Stomach (tissue), 8 donors: ENCODE measurements at regions not wholly inside any gene's neighbourhood (a gene's known extent, or its start where the extent isn't known, plus 50 kb on each side); places are given as distances from the start of the nearest gene placed in this dataset.

ENCODE experiments used
- DNase-seq, 2 donors: peaks; one replicate each; pipeline versions ENCODE4 v3.0.0 to v3.0.0-alpha.2; 2013 to 2019
- H3K27ac ChIP-seq, 5 donors: fragments of 200-600 bp in 4 of 5; sonication (generic) in 4 of 5; one replicate each; pipeline ENCODE4 v1.5.1; 2013 to 2019; ENCODE audit warnings: mild to moderate bottlenecking in 1 of 5, moderate library complexity in 1 of 5
- H3K27me3 ChIP-seq, 3 donors: fragments of 200-600 bp; sonication (generic); one replicate each; pipeline ENCODE4 v1.5.1; 2017 to 2019; ENCODE audit warnings: mixed run types in 1 of 3
- H3K36me3 ChIP-seq, 4 donors: fragments of 200-600 bp; sonication (generic); 1 replicate in 3 of 4; 2 replicates in 1 of 4; pipeline ENCODE4 v1.5.1; 2016 to 2019
- H3K4me1 ChIP-seq, 4 donors: fragments of 200-600 bp; sonication (generic); one replicate each; pipeline ENCODE4 v1.5.1; 2016 to 2019
- H3K4me3 ChIP-seq, 4 donors: fragments of 200-600 bp; sonication (generic) in 3 of 4; one replicate each; pipeline ENCODE4 v1.5.1; 2016 to 2019; ENCODE audit warnings: mild to moderate bottlenecking in 1 of 4
- H3K9me3 ChIP-seq, 4 donors: fragments of 200-600 bp; sonication (generic); one replicate each; pipeline ENCODE4 v1.5.1; 2016 to 2019
- CTCF ChIP-seq, 7 experiments: fragments of 450-650 bp in 4 of 7; fragments of 200-600 bp in 3 of 7; sonication (generic) in 3 of 7; IDR thresholded peaks; one replicate each; pipeline ENCODE4 v1.5.1; 2016 to 2019; ENCODE audit warnings: antibody characterized with exemption in 7 of 7, control low read depth in 2 of 7, mild to moderate bottlenecking in 1 of 7
- EP300 ChIP-seq: sonication (generic); formaldehyde crosslinking; IDR thresholded peaks from one replicate; pipeline ENCODE4 v1.6.1; 2017; ENCODE audit warnings: antibody characterized with exemption
- POLR2A ChIP-seq, 4 donors: fragments of 450-650 bp; IDR thresholded peaks; one replicate each; pipeline ENCODE4 v1.6.1; 2016; ENCODE audit warnings: antibody characterized with exemption in 4 of 4, control low read depth in 2 of 4, mild to moderate bottlenecking in 1 of 4, moderate library complexity in 1 of 4
- POLR2AphosphoS5 ChIP-seq, 3 donors: sonication (generic); formaldehyde crosslinking; IDR thresholded peaks; one replicate each; pipeline ENCODE4 v1.6.1; 2016; ENCODE audit warnings: antibody characterized with exemption in 3 of 3
- WGBS, 5 donors: extraction: QIAGEN DNeasy Blood & Tissue Kit in 3 of 5; methylation state at CpG; one replicate each; pipeline versions ENCODE4 v1.1.5 to v1.1.7; 2013 to 2018; 5-methylcytosine and 5-hydroxymethylcytosine counted together
- intact Hi-C: fragments of 100-400 bp; cut with DNase I; formaldehyde crosslinking; loops from one replicate; pipeline ENCODE4 v1.15.1; 2023; ENCODE audit warnings: low total_unique reads
- donor health status: healthy with polysubstance abuse.
- donor health status: Bipolar disorder and iron deficiency.
- donor health status: healthy.

GRCh38 chr3:107283948-107284347 lies 93.3 kb upstream of the CCDC54 start:
- 32 to 67% (median 62%) methylated on average over 3 of the region's 3 CpGs for WGBS, 5 donors
- Histone ChIP-seq H3K36me3 (no peaks in the 10 kb centered on the region), H3K27me3 (no peaks in the 10 kb centered on the region), H3K9me3 (no peaks in the 10 kb centered on the region), H3K4me1 (no peaks in the 10 kb centered on the region), H3K4me3 (no peak overlapping the region), H3K27ac (no peak overlapping the region)
- DNase-seq = no peak
- intact Hi-C loops = no loop called here
- no peak for TF ChIP-seq POLR2AphosphoS5 (IDR thresholded peaks at IDR 0.05)
- no peak for TF ChIP-seq EP300
- no peak for TF ChIP-seq CTCF (IDR thresholded peaks at IDR 0.05)
- TF ChIP-seq POLR2A (IDR thresholded peaks at IDR 0.05) = no peak

- WGBS, 5 donors = 50 to 65% (median 53%) methylated on average over 1 of the region's 1 CpG
- no peak for DNase-seq
- Histone ChIP-seq H3K4me1 (no peaks in the 10 kb centered on the region), H3K27me3 (no peaks in the 10 kb centered on the region), H3K27ac (no peak overlapping the region), H3K9me3 (no peaks in the 10 kb centered on the region), H3K4me3 (no peak overlapping the region), H3K36me3 (no peaks in the 10 kb centered on the region)
- TF ChIP-seq EP300 (no peak), POLR2AphosphoS5 (IDR thresholded peaks at IDR 0.05) (no peak)
- intact Hi-C loops = no loop called here
Observed at GRCh38 chr3:107284612-107285011, 92.6 kb upstream of the CCDC54 start.

GRCh38 chr3:107285197-107285596 lies 92.0 kb upstream of the CCDC54 start:
- Histone ChIP-seq H3K4me3 (no peak overlapping the region), H3K27me3 (no peaks in the 10 kb centered on the region), H3K4me1 (no peaks in the 10 kb centered on the region), H3K36me3 (no peaks in the 10 kb centered on the region), H3K27ac (no peak overlapping the region), H3K9me3 (peaks cover 0 to 2% (median 0%) of the 10 kb centered on the region in 4 donors)
- intact Hi-C loops = no loop called here
- no peak for TF ChIP-seq CTCF (IDR thresholded peaks at IDR 0.05)
- TF ChIP-seq POLR2A (IDR thresholded peaks at IDR 0.05) = no peak
- TF ChIP-seq POLR2AphosphoS5 (IDR thresholded peaks at IDR 0.05) = no peak
- TF ChIP-seq EP300 = no peak
- DNase-seq = no peak
- WGBS, 5 donors = 54 to 80% (median 66%) methylated on average over 2 of the region's 2 CpGs

GRCh38 chr3:107289354-107289753 lies 87.9 kb upstream of the CCDC54 start:
- intact Hi-C loops = no loop called here
- H3K4me1 ChIP-seq = no peaks in the 10 kb centered on the region
- TF ChIP-seq POLR2AphosphoS5 (IDR thresholded peaks at IDR 0.05) (no peak), CTCF (IDR thresholded peaks at IDR 0.05) (no peak), EP300 (no peak), POLR2A (IDR thresholded peaks at IDR 0.05) (no peak)
- H3K4me3 ChIP-seq = no peak overlapping the region
- H3K27me3 ChIP-seq = no peaks in the 10 kb centered on the region
- no peak overlapping the region for H3K27ac ChIP-seq
- H3K9me3 ChIP-seq = peaks cover 0 to 9% (median 4%) of the 10 kb centered on the region in 4 donors
- DNase-seq = no peak
- no peaks in the 10 kb centered on the region for H3K36me3 ChIP-seq

GRCh38 chr3:107294117-107294516 lies 83.1 kb upstream of the CCDC54 start:
- no peak for DNase-seq
- 53 to 76% (median 72%) methylated on average over 1 of the region's 1 CpG for WGBS, 5 donors

More at GRCh38 chr3:107294117-107294516, 83.1 kb upstream of the CCDC54 start:
- Histone ChIP-seq H3K4me1 (no peaks in the 10 kb centered on the region), H3K36me3 (no peaks in the 10 kb centered on the region), H3K9me3 (peaks cover 0 to 26% (median 5%) of the 10 kb centered on the region in 4 donors), H3K27me3 (no peaks in the 10 kb centered on the region), H3K27ac (no peak overlapping the region), H3K4me3 (no peak overlapping the region)
- intact Hi-C loops = no loop called here
- no peak for TF ChIP-seq POLR2AphosphoS5 (IDR thresholded peaks at IDR 0.05)
- TF ChIP-seq EP300 = no peak
- no peak for TF ChIP-seq POLR2A (IDR thresholded peaks at IDR 0.05)
- no peak for TF ChIP-seq CTCF (IDR thresholded peaks at IDR 0.05)
